Smooth muscle cell (in vitro differentiated cells): ENCODE measurements at regions not wholly inside any gene's neighbourhood (a gene's known extent, or its start where the extent isn't known, plus 50 kb on each side); places are given as distances from the start of the nearest gene placed in this dataset.
A peak's percentile ranks its signal among the peaks of the same experiment; 100 is the strongest.
"Not testable (repeated sequence)": the region's sequence is repeated elsewhere in the genome, so short reads cannot be mapped to it uniquely, and the experiment has no call there.

Experiments used
- DNase-seq: peaks from one replicate; lab custom pipeline; 2025; ENCODE audit not compliant: unreplicated experiment; lab: John Stamatoyannopoulos, UW
- H2AFZ ChIP-seq: fragments of 200-600 bp; sonication (generic); 2 replicates; pipeline ENCODE4 v1.6.0; 2016; ENCODE audit warnings: antibody characterized with exemption, low read depth, mild to moderate bottlenecking
- H3F3A ChIP-seq: fragments of 200-600 bp; sonication (generic); 2 replicates; pipeline ENCODE4 v1.6.0; 2017; ENCODE audit warnings: antibody characterized with exemption, low read depth
- H3K27ac ChIP-seq: fragments of 200-600 bp; sonication (generic); 2 replicates; pipeline ENCODE4 v1.5.1; 2016; ENCODE audit warnings: low read depth, mild to moderate bottlenecking
- H3K27me3 ChIP-seq: fragments of 200-600 bp; sonication (generic); 2 replicates; pipeline ENCODE4 v1.6.1; 2016; ENCODE audit warnings: low read depth, mild to moderate bottlenecking
- H3K36me3 ChIP-seq: fragments of 200-600 bp; sonication (generic); 2 replicates; pipeline ENCODE4 v1.5.1; 2016; ENCODE audit warnings: low read depth
- H3K4me1 ChIP-seq: fragments of 200-600 bp; sonication (generic); 2 replicates; pipeline ENCODE4 v1.5.1; 2016; ENCODE audit warnings: low read depth
- H3K4me2 ChIP-seq: fragments of 200-600 bp; sonication (generic); 2 replicates; pipeline ENCODE4 v1.6.0; 2016; ENCODE audit warnings: mild to moderate bottlenecking
- H3K4me3 ChIP-seq: fragments of 200-600 bp; sonication (generic); 2 replicates; pipeline ENCODE4 v1.5.1; 2016; ENCODE audit warnings: mild to moderate bottlenecking
- H3K79me2 ChIP-seq: fragments of 200-600 bp; sonication (generic); 2 replicates; pipeline ENCODE4 v1.6.0; 2016; ENCODE audit warnings: low read depth, mild to moderate bottlenecking
- H3K9ac ChIP-seq: fragments of 200-600 bp; sonication (generic); 2 replicates; pipeline ENCODE4 v1.6.0; 2016; ENCODE audit warnings: low read depth
- H3K9me3 ChIP-seq: fragments of 200-600 bp; sonication (generic); replicated peaks from 2 replicates; pipeline ENCODE4 v1.5.1; 2016; ENCODE audit warnings: low read depth
- H4K20me1 ChIP-seq: fragments of 200-600 bp; sonication (generic); 2 replicates; pipeline ENCODE4 v1.6.0; 2016; ENCODE audit warnings: low read depth
- WGBS: methylation state at CpG from one replicate; pipeline ENCODE4 v1.1.7; 2016; ENCODE audit warnings: low lambda C conversion rate; 5-methylcytosine and 5-hydroxymethylcytosine counted together
- TF ChIP-seq, protein P1 (sequence below): fragments of 200-600 bp; sonication (generic); IDR thresholded peaks from 2 replicates; pipeline ENCODE4 v1.5.1; 2017; ENCODE audit warnings: borderline replicate concordance, mild to moderate bottlenecking, antibody characterized with exemption; ENCODE audit not compliant: insufficient read depth, poor library complexity, severe bottlenecking

DNA sequence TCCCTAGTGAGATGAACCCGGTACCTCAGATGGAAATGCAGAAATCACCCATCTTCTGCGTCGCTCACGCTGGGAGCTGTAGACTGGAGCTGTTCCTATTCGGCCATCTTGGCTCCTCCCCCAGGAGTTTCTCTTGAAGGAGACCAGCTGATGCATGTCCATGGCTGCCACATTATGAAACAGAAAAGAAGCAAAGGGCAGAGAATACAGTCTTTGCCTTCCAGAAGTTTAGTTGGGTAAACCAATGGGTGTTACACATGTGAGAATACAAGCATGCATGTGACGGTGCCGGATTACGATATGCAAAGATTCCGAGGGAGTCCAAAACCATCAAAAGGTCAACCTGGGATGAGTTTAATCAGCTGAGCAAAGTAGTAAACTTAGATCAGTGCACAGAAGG lies 151.6 kb downstream of the SEM1 start:
- no peak for DNase-seq
- Histone ChIP-seq H3K4me1 (no peaks in the 10 kb centered on the region), H3K4me2 (peak overlapping the region; percentile 46), H3K4me3 (no peak overlapping the region), H2AFZ (peak overlapping the region; percentile 43), H3K79me2 (no peaks in the 10 kb centered on the region), H3K36me3 (no peaks in the 10 kb centered on the region), H3K27me3 (no peaks in the 10 kb centered on the region), H3K27ac (no peak overlapping the region), H4K20me1 (no peaks in the 10 kb centered on the region), H3F3A (no peaks in the 10 kb centered on the region), H3K9ac (no peak overlapping the region), H3K9me3 (no peaks in the 10 kb centered on the region)
- TF ChIP-seq, protein P1, sequence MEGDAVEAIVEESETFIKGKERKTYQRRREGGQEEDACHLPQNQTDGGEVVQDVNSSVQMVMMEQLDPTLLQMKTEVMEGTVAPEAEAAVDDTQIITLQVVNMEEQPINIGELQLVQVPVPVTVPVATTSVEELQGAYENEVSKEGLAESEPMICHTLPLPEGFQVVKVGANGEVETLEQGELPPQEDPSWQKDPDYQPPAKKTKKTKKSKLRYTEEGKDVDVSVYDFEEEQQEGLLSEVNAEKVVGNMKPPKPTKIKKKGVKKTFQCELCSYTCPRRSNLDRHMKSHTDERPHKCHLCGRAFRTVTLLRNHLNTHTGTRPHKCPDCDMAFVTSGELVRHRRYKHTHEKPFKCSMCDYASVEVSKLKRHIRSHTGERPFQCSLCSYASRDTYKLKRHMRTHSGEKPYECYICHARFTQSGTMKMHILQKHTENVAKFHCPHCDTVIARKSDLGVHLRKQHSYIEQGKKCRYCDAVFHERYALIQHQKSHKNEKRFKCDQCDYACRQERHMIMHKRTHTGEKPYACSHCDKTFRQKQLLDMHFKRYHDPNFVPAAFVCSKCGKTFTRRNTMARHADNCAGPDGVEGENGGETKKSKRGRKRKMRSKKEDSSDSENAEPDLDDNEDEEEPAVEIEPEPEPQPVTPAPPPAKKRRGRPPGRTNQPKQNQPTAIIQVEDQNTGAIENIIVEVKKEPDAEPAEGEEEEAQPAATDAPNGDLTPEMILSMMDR = no peak
- WGBS = 90% methylated on average over 9 of the region's 9 CpGs

DNA sequence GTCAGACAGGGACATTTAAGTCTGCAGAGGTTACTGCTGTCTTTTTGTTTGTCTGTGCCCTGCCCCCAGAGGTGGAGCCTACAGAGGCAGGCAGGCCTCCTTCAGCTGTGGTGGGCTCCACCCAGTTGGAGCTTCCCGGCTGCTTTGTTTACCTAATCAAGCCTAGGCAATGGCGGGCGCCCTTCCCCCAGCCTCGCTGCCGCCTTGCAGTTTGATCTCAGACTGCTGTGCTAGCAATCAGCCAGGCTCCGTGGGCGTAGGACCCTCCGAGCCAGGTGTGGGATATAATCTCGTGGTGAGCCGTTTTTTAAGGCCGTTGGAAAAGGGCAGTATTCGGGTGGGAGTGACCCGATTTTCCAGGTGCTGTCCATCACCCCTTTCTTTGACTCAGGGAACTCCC lies 152.0 kb downstream of the SEM1 start:
- WGBS = 76% methylated on average over 12 of the region's 13 CpGs
- H2AFZ ChIP-seq, H3K27me3 ChIP-seq, DNase-seq, H3K4me2 ChIP-seq, H3K4me3 ChIP-seq, H4K20me1 ChIP-seq, H3K36me3 ChIP-seq, H3K79me2 ChIP-seq, H3K9me3 ChIP-seq, H3F3A ChIP-seq, H3K27ac ChIP-seq, H3K9ac ChIP-seq, H3K4me1 ChIP-seq: not testable (repeated sequence)

DNA sequence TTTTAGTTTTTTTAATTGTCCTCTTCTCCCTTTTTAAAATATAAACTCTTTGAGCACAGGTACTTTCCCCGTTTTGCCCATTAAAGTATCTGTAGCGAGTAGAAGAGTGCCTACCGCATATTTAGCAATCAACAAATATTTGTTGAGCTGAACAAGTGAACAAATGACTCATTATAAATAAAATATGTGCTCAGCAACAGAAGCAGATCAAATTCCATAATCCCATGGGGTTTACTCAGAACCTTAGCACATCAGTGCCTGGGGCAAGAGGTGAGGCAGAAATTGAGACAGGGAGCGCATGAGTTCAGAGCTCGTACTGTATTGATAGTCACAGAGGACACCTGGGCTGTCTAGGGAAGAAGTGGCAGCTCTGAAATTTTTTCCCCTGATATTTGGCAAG lies 161.0 kb downstream of the SEM1 start:
- Histone ChIP-seq H3K36me3 (no peaks in the 10 kb centered on the region), H3K4me2 (no peak overlapping the region), H3K27me3 (peaks cover 20% of the 10 kb centered on the region), H3F3A (no peaks in the 10 kb centered on the region), H3K9me3 (no peaks in the 10 kb centered on the region), H3K4me1 (peaks cover 5% of the 10 kb centered on the region), H3K9ac (no peak overlapping the region), H3K79me2 (no peaks in the 10 kb centered on the region), H3K27ac (no peak overlapping the region), H2AFZ (no peak overlapping the region), H3K4me3 (no peak overlapping the region), H4K20me1 (no peaks in the 10 kb centered on the region)
- TF ChIP-seq, protein P1 = no peak
- WGBS = 83% methylated on average over 5 of the region's 5 CpGs
- DNase-seq = no peak

DNA sequence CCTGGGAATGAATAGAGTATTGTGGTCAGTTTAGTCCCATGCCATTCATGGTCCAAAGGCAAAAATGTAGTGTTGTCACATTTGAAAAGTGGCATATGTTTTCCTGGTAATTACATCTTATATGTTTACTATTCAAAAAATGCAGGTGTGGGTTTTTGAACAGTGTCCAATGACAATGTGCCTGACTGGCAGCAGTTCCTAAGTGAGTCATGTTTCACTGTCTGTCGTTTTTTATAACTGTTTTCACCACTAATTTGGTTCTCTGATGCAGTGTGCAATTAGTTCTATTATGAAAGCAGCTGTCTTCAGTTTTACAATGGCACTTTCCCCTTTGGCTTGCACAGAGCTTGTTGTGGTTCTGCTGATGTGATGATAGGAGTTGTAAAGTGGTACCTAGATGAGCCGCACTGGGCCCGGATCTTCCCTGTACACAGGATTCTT lies 162.3 kb downstream of the SEM1 start:
- H3K9me3 ChIP-seq = no peaks in the 10 kb centered on the region
- TF ChIP-seq, protein P1 = no peak
- no peak overlapping the region for H3K9ac ChIP-seq
- no peaks in the 10 kb centered on the region for H4K20me1 ChIP-seq
- WGBS = 59% methylated on average over 3 of the region's 3 CpGs
- peaks cover 5% of the 10 kb centered on the region for H3K4me1 ChIP-seq
- no peaks in the 10 kb centered on the region for H3F3A ChIP-seq
- H3K79me2 ChIP-seq = no peaks in the 10 kb centered on the region
- no peak for DNase-seq
- peaks cover 20% of the 10 kb centered on the region for H3K27me3 ChIP-seq
- no peak overlapping the region for H2AFZ ChIP-seq
- H3K27ac ChIP-seq = no peak overlapping the region
- H3K4me3 ChIP-seq = no peak overlapping the region
- no peak overlapping the region for H3K4me2 ChIP-seq
- no peaks in the 10 kb centered on the region for H3K36me3 ChIP-seq
